ENCODE measurements at regions not wholly inside any gene's neighbourhood (a gene's known extent, or its start where the extent isn't known, plus 50 kb on each side); places are given as distances from the start of the nearest gene placed in this dataset.

- TF ChIP-seq POLR2A (IDR thresholded peaks at IDR 0.05), result no peak
- no peak for TF ChIP-seq CTCF (IDR thresholded peaks at IDR 0.05)
Observed at GRCh38 chr7:88628363-88629085, 131.0 kb upstream of the ZNF804B start.

Data from tibial nerve (tissue), 3 donors.